Mesodermal cell (in vitro differentiated cells): ENCODE measurements at regions not wholly inside any gene's neighbourhood (a gene's known extent, or its start where the extent isn't known, plus 50 kb on each side); places are given as distances from the start of the nearest gene placed in this dataset.

Source experiments
- H3K27ac ChIP-seq: 2 replicates; pipeline ENCODE4 v1.7.0; 2013; ENCODE audit warnings: mild to moderate bottlenecking, low read depth, low read length, moderate library complexity; ENCODE audit not compliant: severe bottlenecking
- H3K36me3 ChIP-seq: 2 replicates; pipeline ENCODE4 v1.7.1; 2013; ENCODE audit warnings: mild to moderate bottlenecking, low read length, moderate library complexity; ENCODE audit not compliant: control insufficient read depth, insufficient read depth
- H3K4me1 ChIP-seq: one replicate; pipeline ENCODE4 v1.7.1; 2013; ENCODE audit warnings: mild to moderate bottlenecking, low read length; ENCODE audit not compliant: insufficient read depth, control insufficient read depth, poor library complexity, severe bottlenecking
- H3K4me3 ChIP-seq: 2 replicates; pipeline ENCODE4 v1.7.0; 2013; ENCODE audit warnings: low read length, control low read depth, mild to moderate bottlenecking; ENCODE audit not compliant: insufficient read depth, poor library complexity, severe bottlenecking; ENCODE audit errors: extremely low read depth
- H3K9me3 ChIP-seq: 2 replicates; pipeline ENCODE4 v1.7.1; 2013; ENCODE audit warnings: mild to moderate bottlenecking, low read length, moderate library complexity; ENCODE audit not compliant: control insufficient read depth
- WGBS, 2 experiments: methylation state at CpG; one replicate each; pipeline ENCODE4 v1.1.5; 2013; ENCODE audit warnings: missing lambda C conversion rate in 2 of 2; ENCODE audit not compliant: insufficient coverage in 2 of 2; 5-methylcytosine and 5-hydroxymethylcytosine counted together

DNA sequence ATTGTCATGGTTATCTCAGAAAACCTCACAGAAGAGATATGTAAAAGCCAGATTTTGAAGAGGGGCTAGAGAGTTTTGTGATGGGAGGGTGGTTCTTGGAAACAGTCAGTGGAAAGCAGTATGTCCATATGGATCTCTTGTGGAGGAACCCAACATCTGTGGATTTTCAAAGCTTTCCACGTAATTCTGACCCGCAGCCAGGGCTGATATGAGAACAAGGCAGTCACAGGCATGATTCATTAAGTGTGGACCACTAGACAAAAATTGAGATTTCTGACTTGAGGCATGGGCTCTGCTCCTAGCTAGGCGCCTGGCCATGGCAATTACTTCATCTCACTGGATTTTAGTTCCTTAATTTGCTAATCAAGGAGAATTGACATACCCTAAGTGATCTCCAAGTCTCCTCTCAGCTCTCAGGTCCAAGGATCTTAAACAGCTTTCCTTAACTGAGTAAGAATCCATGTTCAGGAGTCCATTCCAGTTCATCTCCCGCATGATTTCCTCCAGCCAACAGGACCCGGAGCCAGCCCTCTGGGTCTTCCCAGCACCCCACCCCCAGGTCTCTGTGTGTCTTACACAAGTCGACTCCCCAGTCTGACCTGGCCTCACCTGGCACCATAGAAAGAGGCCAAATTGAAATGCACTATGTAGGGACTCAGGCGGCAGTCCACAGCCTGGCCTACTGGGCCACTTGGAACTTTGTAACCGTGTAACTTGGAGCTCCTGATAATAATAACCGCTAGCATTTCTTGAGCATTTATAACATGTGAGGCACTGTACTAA is 176.3 kb upstream of the PARP11 start:
- Histone ChIP-seq H3K4me1 (peaks cover 2% of the 10 kb centered on the region), H3K9me3 (no peaks in the 10 kb centered on the region), H3K27ac (no peak overlapping the region), H3K4me3 (no peak overlapping the region), H3K36me3 (no peaks in the 10 kb centered on the region)
- 86 to 91% methylated on average over 9 of the region's 9 CpGs for WGBS, 2 experiments

- Histone ChIP-seq H3K4me1 (peaks cover 2% of the 10 kb centered on the region), H3K9me3 (no peaks in the 10 kb centered on the region), H3K36me3 (no peaks in the 10 kb centered on the region), H3K27ac (no peak overlapping the region), H3K4me3 (no peak overlapping the region)
- 80 to 96% methylated on average over 1 to 7 of the region's 7 CpGs for WGBS, 2 experiments
These were observed 174.2 kb upstream of the PARP11 start for GRCh38 chr12:4047421-4047820.

GRCh38 chr12:4046495-4046840 is 173.3 kb upstream of the PARP11 start:
- Histone ChIP-seq H3K36me3 (no peaks in the 10 kb centered on the region), H3K27ac (no peak overlapping the region), H3K4me3 (no peak overlapping the region), H3K4me1 (peaks cover 2% of the 10 kb centered on the region), H3K9me3 (no peaks in the 10 kb centered on the region)
- WGBS, 2 experiments = 79 to 100% methylated on average over 2 to 3 of the region's 6 CpGs

DNA sequence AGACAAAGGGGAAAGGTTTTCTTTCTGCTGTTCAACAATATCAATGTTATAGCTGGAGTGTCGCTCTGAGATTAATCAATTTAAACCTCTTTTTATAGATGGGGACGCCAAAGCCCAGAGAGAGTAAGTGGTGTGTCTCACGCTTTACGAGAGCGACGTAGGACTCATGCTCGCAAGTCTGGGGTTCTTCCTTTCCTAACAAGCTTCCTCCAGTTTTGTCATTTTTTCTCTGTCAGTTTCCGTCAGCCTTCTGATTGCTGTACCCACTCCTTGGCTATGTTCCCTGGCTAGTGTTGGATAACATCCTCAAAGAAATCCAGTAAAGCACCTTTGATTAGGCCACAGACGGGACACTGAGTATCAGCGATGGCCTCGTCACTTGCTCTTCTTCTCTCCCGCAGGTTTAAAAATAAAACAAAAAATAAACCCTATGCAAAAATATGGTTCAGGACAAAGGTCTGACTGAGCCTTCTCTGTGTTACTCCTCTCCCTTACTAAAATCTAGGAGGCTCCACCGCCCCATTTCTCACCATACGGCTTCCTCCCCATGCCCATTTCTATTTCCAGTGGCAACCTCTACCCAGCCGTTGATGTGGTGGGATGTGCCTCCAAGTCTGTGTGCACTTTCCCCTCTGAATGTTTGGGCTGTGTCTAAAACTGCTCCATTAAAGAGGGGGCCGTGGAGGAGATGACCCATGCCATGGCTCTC is 172.7 kb upstream of the PARP11 start:
- Histone ChIP-seq H3K36me3 (no peaks in the 10 kb centered on the region), H3K4me1 (peaks cover 2% of the 10 kb centered on the region), H3K9me3 (no peaks in the 10 kb centered on the region), H3K4me3 (no peak overlapping the region), H3K27ac (no peak overlapping the region)
- 89 to 94% methylated on average over 11 to 15 of the region's 16 CpGs for WGBS, 2 experiments

DNA sequence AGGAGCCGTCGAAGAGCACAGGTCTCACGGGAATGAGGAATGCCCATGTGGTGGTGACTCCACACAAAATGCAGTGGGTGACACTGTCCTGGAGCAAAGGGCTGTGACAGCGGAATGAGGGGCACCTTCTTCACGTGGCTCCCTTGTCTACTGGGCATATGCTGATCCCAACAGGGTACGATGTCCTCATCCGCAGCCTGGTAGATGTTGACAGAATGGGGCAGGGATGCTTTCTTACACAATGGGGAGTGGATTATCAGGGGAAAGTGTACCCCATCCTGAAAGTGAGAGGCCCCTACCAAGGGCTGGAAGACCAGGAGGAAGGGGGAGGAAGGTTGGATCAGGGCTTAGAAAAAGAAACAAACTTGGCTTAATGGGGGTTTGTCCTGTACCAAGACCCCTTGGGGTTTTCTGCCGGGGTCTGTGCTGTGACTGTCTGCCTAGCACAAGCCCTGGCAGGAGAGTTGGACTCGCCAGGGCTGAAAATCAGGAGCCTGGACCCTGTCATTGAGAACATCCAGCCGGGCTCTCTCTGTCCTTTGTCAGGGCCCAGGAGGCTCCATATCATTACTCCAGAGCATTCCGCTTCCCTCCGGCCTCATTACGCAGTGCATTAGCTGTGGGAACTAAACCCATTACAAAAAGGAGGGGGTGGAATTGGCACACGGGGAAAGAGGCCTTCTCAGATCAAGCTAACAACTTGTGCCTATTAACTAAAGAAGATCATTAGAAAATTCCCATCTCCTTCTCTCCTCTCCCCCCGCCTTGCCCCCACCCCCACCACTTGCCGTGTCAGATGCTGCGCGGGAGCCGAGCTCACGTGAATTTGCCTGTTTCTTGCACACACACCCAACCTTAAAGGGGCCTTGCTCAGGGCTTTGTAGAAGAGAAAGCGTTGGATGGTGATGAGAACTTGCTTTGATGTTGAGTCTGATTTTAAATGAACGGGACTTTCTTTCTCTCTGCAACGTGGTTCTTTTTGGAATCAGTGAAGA is 171.8 kb upstream of the PARP11 start:
- H3K27ac ChIP-seq = no peak overlapping the region
- no peaks in the 10 kb centered on the region for H3K9me3 ChIP-seq
- no peaks in the 10 kb centered on the region for H3K36me3 ChIP-seq
- 96 to 98% methylated on average over 10 of the region's 23 CpGs for WGBS, 2 experiments
- H3K4me1 ChIP-seq = peaks cover 2% of the 10 kb centered on the region
- no peak overlapping the region for H3K4me3 ChIP-seq

DNA sequence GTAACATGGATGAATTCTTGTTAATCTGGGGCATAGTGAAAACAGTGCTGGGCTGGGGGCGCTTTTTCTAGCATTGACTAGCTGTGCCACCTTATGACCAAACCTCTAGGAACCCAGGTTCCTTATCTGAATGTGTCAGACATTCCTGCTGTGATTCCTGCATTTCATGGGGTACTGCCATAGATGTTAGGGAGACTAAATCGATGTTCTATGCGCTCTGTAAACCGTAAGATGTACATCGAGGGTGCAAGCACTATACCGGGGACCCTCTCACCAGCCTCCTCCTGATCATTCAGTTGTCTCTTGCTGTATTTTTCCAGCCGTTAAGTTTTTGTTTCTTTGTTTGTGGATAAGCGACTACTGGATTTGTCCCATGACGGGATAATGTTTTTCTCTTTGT is 170.9 kb upstream of the PARP11 start:
- H3K36me3 ChIP-seq = no peaks in the 10 kb centered on the region
- no peak overlapping the region for H3K4me3 ChIP-seq
- no peaks in the 10 kb centered on the region for H3K9me3 ChIP-seq
- no peak overlapping the region for H3K27ac ChIP-seq
- H3K4me1 ChIP-seq = peaks cover 2% of the 10 kb centered on the region
- WGBS, 2 experiments = 88 to 95% methylated on average over 6 of the region's 9 CpGs

GRCh38 chr12:4041187-4041885 is 168.1 kb upstream of the PARP11 start:
- Histone ChIP-seq H3K4me3 (no peak overlapping the region), H3K9me3 (no peaks in the 10 kb centered on the region), H3K36me3 (no peaks in the 10 kb centered on the region), H3K27ac (no peak overlapping the region), H3K4me1 (peaks cover 2% of the 10 kb centered on the region)
- WGBS, 2 experiments = 86 to 93% methylated on average over 5 to 6 of the region's 7 CpGs

GRCh38 chr12:4039931-4040330 is 166.7 kb upstream of the PARP11 start:
- 100% methylated on average over 1 of the region's 2 CpGs; no CpG with 5 or more reads in 1 of the 2 experiments for WGBS, 2 experiments
- Histone ChIP-seq H3K9me3 (no peaks in the 10 kb centered on the region), H3K27ac (no peak overlapping the region), H3K4me3 (no peak overlapping the region), H3K36me3 (no peaks in the 10 kb centered on the region), H3K4me1 (no peaks in the 10 kb centered on the region)

DNA sequence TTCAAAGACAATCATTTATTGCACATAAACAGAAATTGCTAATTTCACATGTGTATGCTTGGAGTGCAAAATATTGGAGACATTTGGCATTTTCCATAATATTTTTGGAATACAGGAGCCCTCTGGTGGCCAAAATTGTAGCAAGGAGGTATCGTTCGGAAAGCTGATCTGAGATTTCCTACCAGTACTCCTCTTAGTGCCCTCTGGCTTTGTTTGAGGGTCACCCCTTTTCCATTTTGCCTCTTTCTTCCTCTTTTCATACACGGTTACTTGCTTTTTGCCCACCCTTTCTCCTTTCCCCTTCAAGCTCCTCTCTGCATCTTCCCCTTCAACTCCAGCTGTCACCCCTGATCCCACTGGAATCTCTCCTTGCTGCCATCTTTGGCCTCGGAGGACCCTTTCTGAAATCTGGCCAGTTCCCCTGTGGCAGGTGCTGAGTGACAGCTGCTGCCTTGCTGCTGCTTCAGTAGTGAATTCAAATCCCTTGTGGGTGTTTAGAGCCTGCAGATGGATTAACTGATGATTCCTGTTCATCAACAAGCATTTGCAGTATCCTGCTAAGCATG is 164.6 kb upstream of the PARP11 start:
- no peak overlapping the region for H3K27ac ChIP-seq
- H3K36me3 ChIP-seq = no peaks in the 10 kb centered on the region
- no peak overlapping the region for H3K4me3 ChIP-seq
- peaks cover 5% of the 10 kb centered on the region for H3K4me1 ChIP-seq
- no peaks in the 10 kb centered on the region for H3K9me3 ChIP-seq
- 14 to 19% methylated on average over 3 of the region's 4 CpGs for WGBS, 2 experiments
